ENCODE measurements at regions not wholly inside any gene's neighbourhood (a gene's known extent, or its start where the extent isn't known, plus 50 kb on each side); places are given as distances from the start of the nearest gene placed in this dataset.

DNA sequence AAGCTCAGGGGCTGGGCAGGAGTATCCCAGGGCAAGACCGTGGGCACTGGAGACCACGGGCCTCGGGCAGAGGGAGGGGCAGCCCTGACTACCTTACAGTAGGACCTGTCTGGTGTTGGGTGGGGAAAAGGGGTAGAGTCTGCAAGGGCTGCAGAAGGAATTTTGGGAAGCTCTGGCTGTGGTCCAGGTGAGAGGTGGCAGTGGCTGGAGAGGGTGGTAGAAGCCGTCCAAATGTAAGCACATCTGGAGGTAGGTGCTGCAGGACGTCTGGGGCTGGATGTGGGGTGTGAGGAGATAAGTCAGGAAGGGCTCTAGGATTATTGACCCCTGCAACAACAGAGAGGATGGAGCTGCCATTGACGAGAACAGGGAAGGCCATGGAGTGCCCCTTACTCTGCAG, 486.7 kb downstream of the EIPR1 start (continued):
- TF ChIP-seq TCF3 (IDR thresholded peaks at IDR 0.05; ENCODE audit: borderline replicate concordance, insufficient read depth, low read depth, low read length) (no peak), MEF2A (IDR thresholded peaks at IDR 0.05; ENCODE audit: insufficient read depth, low read depth, low read length) (no peak), ESRRA (IDR thresholded peaks at IDR 0.05; ENCODE audit: low read length) (no peak), MTA3 (IDR thresholded peaks at IDR 0.05; ENCODE audit: borderline replicate concordance, low read length) (no peak), BCL11A (IDR thresholded peaks at IDR 0.05; ENCODE audit: low read depth, low read length) (no peak), USF2 (IDR thresholded peaks at IDR 0.05; ENCODE audit: borderline replicate concordance, low read depth, low read length) (no peak)
- TF ChIP-seq, protein P1, sequence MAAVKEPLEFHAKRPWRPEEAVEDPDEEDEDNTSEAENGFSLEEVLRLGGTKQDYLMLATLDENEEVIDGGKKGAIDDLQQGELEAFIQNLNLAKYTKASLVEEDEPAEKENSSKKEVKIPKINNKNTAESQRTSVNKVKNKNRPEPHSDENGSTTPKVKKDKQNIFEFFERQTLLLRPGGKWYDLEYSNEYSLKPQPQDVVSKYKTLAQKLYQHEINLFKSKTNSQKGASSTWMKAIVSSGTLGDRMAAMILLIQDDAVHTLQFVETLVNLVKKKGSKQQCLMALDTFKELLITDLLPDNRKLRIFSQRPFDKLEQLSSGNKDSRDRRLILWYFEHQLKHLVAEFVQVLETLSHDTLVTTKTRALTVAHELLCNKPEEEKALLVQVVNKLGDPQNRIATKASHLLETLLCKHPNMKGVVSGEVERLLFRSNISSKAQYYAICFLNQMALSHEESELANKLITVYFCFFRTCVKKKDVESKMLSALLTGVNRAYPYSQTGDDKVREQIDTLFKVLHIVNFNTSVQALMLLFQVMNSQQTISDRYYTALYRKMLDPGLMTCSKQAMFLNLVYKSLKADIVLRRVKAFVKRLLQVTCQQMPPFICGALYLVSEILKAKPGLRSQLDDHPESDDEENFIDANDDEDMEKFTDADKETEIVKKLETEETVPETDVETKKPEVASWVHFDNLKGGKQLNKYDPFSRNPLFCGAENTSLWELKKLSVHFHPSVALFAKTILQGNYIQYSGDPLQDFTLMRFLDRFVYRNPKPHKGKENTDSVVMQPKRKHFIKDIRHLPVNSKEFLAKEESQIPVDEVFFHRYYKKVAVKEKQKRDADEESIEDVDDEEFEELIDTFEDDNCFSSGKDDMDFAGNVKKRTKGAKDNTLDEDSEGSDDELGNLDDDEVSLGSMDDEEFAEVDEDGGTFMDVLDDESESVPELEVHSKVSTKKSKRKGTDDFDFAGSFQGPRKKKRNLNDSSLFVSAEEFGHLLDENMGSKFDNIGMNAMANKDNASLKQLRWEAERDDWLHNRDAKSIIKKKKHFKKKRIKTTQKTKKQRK (IDR thresholded peaks at IDR 0.05; ENCODE audit: low read depth, low read length) = no peak

DNA sequence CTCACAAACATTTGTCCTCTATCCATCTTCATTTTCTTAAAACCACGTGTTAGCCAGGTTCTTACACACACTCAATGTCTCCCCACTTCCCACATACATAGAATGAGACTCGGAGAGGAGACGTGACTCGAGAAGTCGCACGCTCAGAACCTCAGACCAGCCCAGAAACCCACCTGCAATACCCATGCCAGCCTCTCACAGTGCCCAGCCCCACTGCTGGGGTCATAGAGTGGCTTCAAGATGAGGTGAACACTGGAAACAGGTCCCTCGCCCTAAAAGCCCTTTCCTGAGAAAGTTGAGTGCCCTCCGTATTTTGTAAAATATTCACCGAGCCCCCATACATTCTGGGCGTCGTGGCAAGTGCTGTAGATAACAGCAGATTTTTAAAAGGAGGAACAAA, 487.4 kb downstream of the EIPR1 start:
- ChIA-PET CTCF (no interaction called here), SMC1A (ENCODE audit: uncharacterized antibody, unreplicated experiment) (no interaction called here), RAD21 (ENCODE audit: unreplicated experiment) (no interaction called here), POLR2A (no interaction called here)
- Histone ChIP-seq H3K4me2 (ENCODE audit: control insufficient read depth, insufficient read depth) (no peak overlapping the region), H3K79me2 (ENCODE audit: control insufficient read depth, insufficient read depth, low read length) (no peaks in the 10 kb centered on the region), H3K4me3 (no peak overlapping the region), H2AFZ (ENCODE audit: control insufficient read depth, low read depth, low read length) (no peak overlapping the region), H4K20me1 (ENCODE audit: control insufficient read depth, insufficient read depth) (no peaks in the 10 kb centered on the region), H3K27me3 (replicated peaks in 1 of 2; ENCODE audit: control insufficient read depth in 2 of 2, insufficient read depth in 2 of 2, low read length in 1 of 2) (no peaks in the 10 kb centered on the region), H3K9me3 (replicated peaks; ENCODE audit: control insufficient read depth, insufficient read depth, low read length) (no peaks in the 10 kb centered on the region), H3K9ac (ENCODE audit: control insufficient read depth, insufficient read depth, low read length) (no peak overlapping the region), H3K4me1 (ENCODE audit: control insufficient read depth, insufficient read depth, low read length) (no peaks in the 10 kb centered on the region), H3K27ac (ENCODE audit: control insufficient read depth, insufficient read depth) (no peak overlapping the region), H3K36me3 (ENCODE audit: control insufficient read depth in 2 of 2, insufficient read depth in 2 of 2, low read length in 1 of 2) (no peaks in the 10 kb centered on the region)
- no peak for DNase-seq (ENCODE audit: low read depth, low spot score)
- BruUV-seq (replicated peaks) = no TSS peak
- ATAC-seq = no peak
- FAIRE-seq = no peak
- in situ Hi-C loops (cut with MboI) = no loop called here
- WGBS (ENCODE audit: insufficient coverage, insufficient replicate concordance, low lambda C conversion rate, missing lambda C conversion rate) = 33% methylated on average over 11 of the region's 11 CpGs
- intact Hi-C loops (cut with micrococcal nuclease; ENCODE audit: unreplicated experiment) = no loop called here
- TF ChIP-seq STAT1 (conservative IDR thresholded peaks at IDR 0.05) = no peak
- TF ChIP-seq NFIC (IDR thresholded peaks at IDR 0.05; ENCODE audit: low read depth, low read length) = no peak
- TF ChIP-seq FOXK2 (IDR thresholded peaks at IDR 0.05) = no peak
- TF ChIP-seq, protein P2, sequence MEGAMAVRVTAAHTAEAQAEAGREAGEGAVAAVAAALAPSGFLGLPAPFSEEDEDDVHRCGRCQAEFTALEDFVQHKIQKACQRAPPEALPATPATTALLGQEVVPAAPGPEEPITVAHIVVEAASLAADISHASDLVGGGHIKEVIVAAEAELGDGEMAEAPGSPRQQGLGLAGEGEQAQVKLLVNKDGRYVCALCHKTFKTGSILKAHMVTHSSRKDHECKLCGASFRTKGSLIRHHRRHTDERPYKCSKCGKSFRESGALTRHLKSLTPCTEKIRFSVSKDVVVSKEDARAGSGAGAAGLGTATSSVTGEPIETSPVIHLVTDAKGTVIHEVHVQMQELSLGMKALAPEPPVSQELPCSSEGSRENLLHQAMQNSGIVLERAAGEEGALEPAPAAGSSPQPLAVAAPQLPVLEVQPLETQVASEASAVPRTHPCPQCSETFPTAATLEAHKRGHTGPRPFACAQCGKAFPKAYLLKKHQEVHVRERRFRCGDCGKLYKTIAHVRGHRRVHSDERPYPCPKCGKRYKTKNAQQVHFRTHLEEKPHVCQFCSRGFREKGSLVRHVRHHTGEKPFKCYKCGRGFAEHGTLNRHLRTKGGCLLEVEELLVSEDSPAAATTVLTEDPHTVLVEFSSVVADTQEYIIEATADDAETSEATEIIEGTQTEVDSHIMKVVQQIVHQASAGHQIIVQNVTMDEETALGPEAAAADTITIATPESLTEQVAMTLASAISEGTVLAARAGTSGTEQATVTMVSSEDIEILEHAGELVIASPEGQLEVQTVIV (IDR thresholded peaks at IDR 0.05; ENCODE audit: borderline replicate concordance, partially characterized antibody) = no peak
- no peak for TF ChIP-seq PAX5 (IDR thresholded peaks at IDR 0.05; ENCODE audit: borderline replicate concordance, low read depth, low read length)
- no peak for TF ChIP-seq ASH2L (IDR thresholded peaks at IDR 0.05; ENCODE audit: borderline replicate concordance, low read depth)
- TF ChIP-seq ZBTB11 (CRISPR knock-in tag; IDR thresholded peaks at IDR 0.05) = no peak
- TF ChIP-seq RAD51 (IDR thresholded peaks at IDR 0.05) = no peak

Measured in GM12878 (cell line).